ENCODE measurements at regions not wholly inside any gene's neighbourhood (a gene's known extent, or its start where the extent isn't known, plus 50 kb on each side); places are given as distances from the start of the nearest gene placed in this dataset.
"Not testable (repeated sequence)": the region's sequence is repeated elsewhere in the genome, so short reads cannot be mapped to it uniquely, and the experiment has no call there.

GRCh38 chr2:116810645-116811044 is 1003.8 kb upstream of the DDX18 start:
- peaks cover 3% of the 10 kb centered on the region for H3K36me3 ChIP-seq
- H3K27me3 Mint-ChIP-seq (ENCODE audit: insufficient read depth, low read depth): no peaks in the 10 kb centered on the region
- H3K27me3 ChIP-seq: no peaks in the 10 kb centered on the region
- TF ChIP-seq EZH2 (IDR thresholded peaks at IDR 0.05) (no peak), EZH2phosphoT487 (IDR thresholded peaks at IDR 0.05) (no peak), CTCF (IDR thresholded peaks at IDR 0.05) (no peak)
- no peaks in the 10 kb centered on the region for H3K9me3 Mint-ChIP-seq
- no peaks in the 10 kb centered on the region for H3K36me3 Mint-ChIP-seq
- H3K4me1 ChIP-seq: no peaks in the 10 kb centered on the region
- H3K79me2 ChIP-seq (ENCODE audit: low read depth): no peaks in the 10 kb centered on the region
- no peak overlapping the region for H3K27ac ChIP-seq
- H3K4me3 ChIP-seq: no peak overlapping the region
- H3K27ac Mint-ChIP-seq: no peak overlapping the region
- no peaks in the 10 kb centered on the region for H3F3A ChIP-seq (ENCODE audit: low read depth)
- no peak overlapping the region for H3K9ac ChIP-seq
- no peak overlapping the region for H2AFZ ChIP-seq (replicated peaks)
- no peaks in the 10 kb centered on the region for H4K20me1 ChIP-seq (ENCODE audit: low read depth)
- H3K4me2 ChIP-seq: no peak overlapping the region
- DNase-seq (ENCODE audit: low spot score): no peak
- no peaks in the 10 kb centered on the region for H3K4me1 Mint-ChIP-seq
- H3K9me3 ChIP-seq (ENCODE audit: low read depth): no peaks in the 10 kb centered on the region
- H3K4me3 Mint-ChIP-seq: no peak overlapping the region

GRCh38 chr2:116819355-116819754 is 995.1 kb upstream of the DDX18 start:
- Mint-ChIP-seq H3K27ac (no peak overlapping the region), H3K27me3 (ENCODE audit: insufficient read depth, low read depth) (peaks cover 3% of the 10 kb centered on the region), H3K4me3 (no peak overlapping the region), H3K36me3 (no peaks in the 10 kb centered on the region), H3K9me3 (no peaks in the 10 kb centered on the region), H3K4me1 (no peaks in the 10 kb centered on the region)
- Histone ChIP-seq H3K4me2 (no peak overlapping the region), H3K27me3 (no peaks in the 10 kb centered on the region), H3K36me3 (no peaks in the 10 kb centered on the region), H4K20me1 (ENCODE audit: low read depth) (no peaks in the 10 kb centered on the region), H2AFZ (replicated peaks) (no peak overlapping the region), H3K9ac (no peak overlapping the region), H3K4me1 (no peaks in the 10 kb centered on the region), H3K9me3 (ENCODE audit: low read depth) (no peaks in the 10 kb centered on the region), H3K79me2 (ENCODE audit: low read depth) (no peaks in the 10 kb centered on the region), H3F3A (ENCODE audit: low read depth) (no peaks in the 10 kb centered on the region), H3K27ac (no peak overlapping the region), H3K4me3 (no peak overlapping the region)
- DNase-seq (ENCODE audit: low spot score): no peak
- TF ChIP-seq EZH2 (IDR thresholded peaks at IDR 0.05) (no peak), EZH2phosphoT487 (IDR thresholded peaks at IDR 0.05) (no peak), CTCF (IDR thresholded peaks at IDR 0.05) (peak; percentile 46)

GRCh38 chr2:116820986-116821385 is 993.5 kb upstream of the DDX18 start:
- no peak for DNase-seq (ENCODE audit: low spot score)
- no peak overlapping the region for H3K9ac ChIP-seq
- no peak overlapping the region for H3K4me3 ChIP-seq
- Mint-ChIP-seq H3K36me3 (no peaks in the 10 kb centered on the region), H3K9me3 (no peaks in the 10 kb centered on the region), H3K27me3 (ENCODE audit: insufficient read depth, low read depth) (peaks cover under 1% of the 10 kb centered on the region), H3K4me3 (no peak overlapping the region), H3K27ac (no peak overlapping the region), H3K4me1 (no peaks in the 10 kb centered on the region)
- no peak overlapping the region for H2AFZ ChIP-seq (replicated peaks)
- H3K36me3 ChIP-seq: no peaks in the 10 kb centered on the region
- no peaks in the 10 kb centered on the region for H3K27me3 ChIP-seq
- no peak overlapping the region for H3K4me2 ChIP-seq
- H3K79me2 ChIP-seq (ENCODE audit: low read depth): no peaks in the 10 kb centered on the region
- no peak for TF ChIP-seq CTCF (IDR thresholded peaks at IDR 0.05)
- no peak for TF ChIP-seq EZH2phosphoT487 (IDR thresholded peaks at IDR 0.05)
- TF ChIP-seq EZH2 (IDR thresholded peaks at IDR 0.05): no peak
- H3K4me1 ChIP-seq: no peaks in the 10 kb centered on the region
- no peaks in the 10 kb centered on the region for H4K20me1 ChIP-seq (ENCODE audit: low read depth)
- H3K9me3 ChIP-seq (ENCODE audit: low read depth): no peaks in the 10 kb centered on the region
- H3F3A ChIP-seq (ENCODE audit: low read depth): no peaks in the 10 kb centered on the region
- H3K27ac ChIP-seq: no peak overlapping the region

GRCh38 chr2:116829543-116829942 is 984.9 kb upstream of the DDX18 start:
- not testable (repeated sequence) for H3K79me2 ChIP-seq (ENCODE audit: low read depth); H3K27ac Mint-ChIP-seq; H3K4me3 Mint-ChIP-seq; DNase-seq (ENCODE audit: low spot score); H3K27ac ChIP-seq; H3K36me3 Mint-ChIP-seq; H4K20me1 ChIP-seq (ENCODE audit: low read depth); H2AFZ ChIP-seq (replicated peaks); H3K9ac ChIP-seq; H3K9me3 ChIP-seq (ENCODE audit: low read depth); H3K27me3 Mint-ChIP-seq (ENCODE audit: insufficient read depth, low read depth); H3K4me1 Mint-ChIP-seq; H3K27me3 ChIP-seq; H3K4me2 ChIP-seq; H3K9me3 Mint-ChIP-seq; H3K4me3 ChIP-seq; H3F3A ChIP-seq (ENCODE audit: low read depth); H3K4me1 ChIP-seq; H3K36me3 ChIP-seq

Measured in neural progenitor cell (in vitro differentiated cells).